Skeletal muscle cell (primary cell): ENCODE measurements at regions not wholly inside any gene's neighbourhood (a gene's known extent, or its start where the extent isn't known, plus 50 kb on each side); places are given as distances from the start of the nearest gene placed in this dataset.

Experiments used
- DNase-seq: peaks from one replicate; pipeline ENCODE4 v3.0.0-alpha.2; 2010; ENCODE audit warnings: low read depth
- H3K4me3 ChIP-seq: 2 replicates; pipeline ENCODE4 v1.5.1; 2011; ENCODE audit warnings: low read depth, mild to moderate bottlenecking, control low read depth, low read length, moderate library complexity

GRCh38 chr10:78778444-78779338, 290.1 kb upstream of the ZMIZ1 start:
- no peak for DNase-seq
- no peak overlapping the region for H3K4me3 ChIP-seq

GRCh38 chr10:78779339-78779955, 289.3 kb upstream of the ZMIZ1 start:
- DNase-seq, result no peak

DNA sequence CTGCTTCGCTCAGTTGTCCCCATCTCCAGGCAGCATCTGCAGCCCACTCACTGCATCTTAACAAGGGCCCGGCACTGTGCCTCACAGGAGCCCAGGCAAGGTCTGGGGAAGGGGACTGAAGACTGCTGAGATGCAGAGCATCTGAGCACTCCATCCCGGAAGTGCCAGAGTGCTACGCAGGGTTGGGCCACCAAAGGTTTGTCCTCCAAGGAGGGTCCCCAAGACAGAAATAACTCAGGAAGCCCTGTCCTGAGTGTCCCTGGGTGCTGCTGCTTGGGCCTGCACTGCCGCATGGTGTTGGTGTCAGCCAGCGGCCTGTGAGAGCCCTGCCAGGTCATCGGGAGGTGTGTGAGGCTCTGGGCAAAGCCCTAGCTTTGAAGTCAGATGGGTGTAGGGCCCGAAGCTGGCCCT, 288.2 kb upstream of the ZMIZ1 start:
- no peak for DNase-seq
- H3K4me3 ChIP-seq, result no peak overlapping the region

More at GRCh38 chr10:78779339-78779955, 289.3 kb upstream of the ZMIZ1 start:
- no peak overlapping the region for H3K4me3 ChIP-seq

- H3K4me3 ChIP-seq, result no peak overlapping the region
- DNase-seq, result no peak
Observed at GRCh38 chr10:78781251-78781913, 287.4 kb upstream of the ZMIZ1 start.

DNA sequence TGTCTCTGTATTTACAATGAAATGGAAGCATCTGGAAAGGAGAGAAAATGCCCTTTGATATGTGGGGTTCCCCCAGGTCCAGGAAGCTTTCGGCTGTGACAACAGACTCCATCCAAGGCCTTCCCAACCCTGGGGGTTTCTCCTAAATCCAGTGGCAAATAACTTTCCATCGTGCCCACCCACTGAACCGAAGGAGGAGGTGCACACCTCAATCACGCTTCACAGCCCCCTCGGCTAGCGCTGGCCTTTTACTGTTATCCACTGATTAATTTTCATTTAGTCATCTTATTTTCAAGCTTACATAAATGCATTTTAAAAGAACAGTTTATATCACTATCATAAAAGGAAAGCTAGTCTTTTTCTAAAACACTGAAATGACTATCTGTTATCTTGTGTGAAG, 286.8 kb upstream of the ZMIZ1 start:
- no peak overlapping the region for H3K4me3 ChIP-seq
- no peak for DNase-seq

DNA sequence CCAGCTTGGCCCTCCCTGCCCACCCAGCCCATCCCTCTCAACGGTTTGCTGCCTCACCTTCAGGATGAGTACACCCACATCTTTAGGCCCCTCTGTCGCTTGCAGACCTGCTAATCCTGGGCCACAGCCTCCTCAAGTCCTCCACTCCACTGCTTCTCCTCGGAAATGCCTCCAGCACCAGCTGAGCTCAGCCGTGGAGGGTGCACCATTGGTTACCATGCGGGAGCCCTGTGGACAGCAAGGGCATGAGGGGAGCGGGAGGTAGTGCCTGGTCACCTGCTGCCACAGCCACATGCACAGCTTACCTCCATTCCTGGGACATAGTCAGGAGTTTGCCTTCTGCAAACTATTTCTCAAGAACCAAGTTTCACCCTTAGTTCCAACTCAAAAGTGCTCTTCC, 286.3 kb upstream of the ZMIZ1 start:
- DNase-seq, result no peak
- no peak overlapping the region for H3K4me3 ChIP-seq

DNA sequence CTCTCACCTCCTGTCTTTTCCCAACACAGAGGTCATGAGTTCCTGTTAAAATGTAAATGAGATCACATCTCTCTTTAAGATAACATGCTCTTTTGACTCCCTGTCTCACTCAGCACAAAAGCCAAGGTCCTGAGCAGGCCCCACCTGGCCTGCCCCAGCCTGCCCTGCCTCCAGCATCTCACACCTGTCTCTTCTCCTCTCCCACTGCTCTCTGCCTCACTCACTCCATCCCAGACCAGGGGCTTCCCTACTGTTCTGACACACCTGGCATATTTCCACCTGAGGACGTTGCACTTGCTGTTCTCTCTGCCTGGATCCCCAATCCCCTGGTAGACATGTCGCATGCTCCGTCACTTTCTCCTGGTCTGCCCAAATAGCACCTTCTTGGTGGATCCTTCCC, 285.0 kb upstream of the ZMIZ1 start:
- no peak overlapping the region for H3K4me3 ChIP-seq
- DNase-seq, result no peak

- DNase-seq, result no peak
- no peak overlapping the region for H3K4me3 ChIP-seq
Observed at GRCh38 chr10:78784546-78784945, 284.2 kb upstream of the ZMIZ1 start.

GRCh38 chr10:78785066-78785465, 283.7 kb upstream of the ZMIZ1 start:
- no peak for DNase-seq

DNA sequence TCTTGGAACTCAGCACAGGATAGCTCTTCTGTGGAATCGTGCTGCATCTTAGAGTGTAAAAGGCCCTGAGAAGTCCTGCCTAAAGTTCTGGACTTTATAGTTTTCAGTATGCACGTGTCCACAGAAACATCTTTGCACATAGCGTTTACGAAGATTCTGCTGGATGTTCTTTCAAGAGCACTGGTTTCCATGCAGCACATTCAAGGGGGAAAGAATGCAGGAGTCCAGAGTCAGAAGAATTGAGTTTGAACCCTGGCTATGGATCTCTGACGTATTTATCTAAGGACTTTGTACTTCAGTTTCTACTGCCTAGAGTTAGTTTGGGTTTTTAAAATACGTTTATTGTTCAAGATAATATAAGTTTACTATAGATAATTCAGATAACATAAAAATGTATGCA, 282.8 kb upstream of the ZMIZ1 start:
- DNase-seq, result no peak
- no peak overlapping the region for H3K4me3 ChIP-seq

More at GRCh38 chr10:78785066-78785465, 283.7 kb upstream of the ZMIZ1 start:
- no peak overlapping the region for H3K4me3 ChIP-seq

DNA sequence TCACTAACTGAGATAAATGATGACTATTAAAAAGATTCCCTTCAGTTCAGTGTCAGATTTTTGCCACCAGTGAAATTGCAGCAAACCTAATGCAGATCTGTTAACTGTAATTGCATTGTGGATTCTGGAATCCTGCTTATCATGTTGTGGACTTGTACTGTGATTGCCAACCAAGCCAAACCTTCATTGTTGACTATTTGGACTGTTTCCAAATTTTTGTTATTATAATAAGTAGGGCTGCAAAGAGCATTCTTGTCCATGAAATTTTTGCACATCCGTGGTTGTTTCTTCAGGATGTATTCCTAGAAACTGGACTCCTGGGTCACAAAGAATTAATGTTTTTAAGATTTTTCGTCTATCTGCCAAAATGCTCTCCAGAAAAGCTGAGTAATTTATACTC, 281.6 kb upstream of the ZMIZ1 start:
- H3K4me3 ChIP-seq, result no peak overlapping the region
- no peak for DNase-seq

DNA sequence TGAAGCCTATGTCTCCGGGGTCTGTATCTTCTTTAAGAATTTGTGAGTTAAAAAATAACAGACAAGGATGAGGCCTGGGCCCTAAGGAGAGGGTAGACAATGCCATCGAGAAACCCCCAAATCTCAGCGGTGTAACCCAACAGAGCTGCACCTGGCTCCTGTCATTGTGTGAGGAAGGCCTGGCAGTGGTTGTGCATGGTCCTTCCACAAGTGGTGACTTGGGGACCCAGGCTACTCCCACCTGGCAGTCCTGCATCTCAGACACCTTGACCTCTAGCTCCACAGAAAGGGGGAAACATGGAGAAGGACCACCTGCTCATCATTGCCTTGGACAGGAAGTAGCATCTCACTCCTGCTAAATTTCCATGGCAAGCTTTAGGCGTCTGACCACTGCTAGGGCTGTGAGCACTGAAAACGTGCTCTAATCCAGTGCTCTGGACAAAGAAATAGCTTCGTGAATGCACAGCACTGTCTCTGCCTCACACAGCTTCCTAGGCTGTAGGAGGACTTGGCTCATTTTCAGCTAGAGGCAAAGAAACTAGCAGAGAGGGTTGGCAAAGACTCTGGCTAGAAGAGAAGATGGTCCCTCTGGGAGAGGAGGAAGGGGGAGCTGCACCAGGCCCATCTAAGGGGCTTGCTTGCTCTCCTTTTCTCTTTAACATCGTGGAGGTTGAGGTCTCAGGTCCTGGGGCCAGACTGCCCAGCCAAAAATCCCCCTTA, 273.9 kb upstream of the ZMIZ1 start:
- no peak for DNase-seq
- no peak overlapping the region for H3K4me3 ChIP-seq

- DNase-seq, result no peak
- no peak overlapping the region for H3K4me3 ChIP-seq
Observed at GRCh38 chr10:78798976-78799730, 269.6 kb upstream of the ZMIZ1 start.

DNA sequence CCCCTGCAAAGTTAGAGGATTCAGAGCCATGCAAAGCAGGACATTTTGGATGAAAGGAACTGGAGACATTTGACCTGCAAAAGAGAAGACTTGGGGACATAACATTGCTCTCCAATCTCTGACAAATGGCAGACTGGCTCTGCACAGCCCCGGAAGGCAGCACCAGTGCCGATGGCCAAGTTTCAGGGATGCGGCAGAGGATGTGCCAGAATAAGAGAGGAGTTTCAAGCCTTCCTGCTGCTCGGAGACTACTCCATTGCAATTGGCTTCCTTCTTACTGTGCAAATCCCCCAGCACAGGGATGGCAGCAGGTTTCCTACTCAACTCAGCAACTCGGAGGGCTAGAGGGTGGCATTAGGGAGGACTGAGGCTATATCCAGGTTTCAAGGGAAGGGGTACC, 268.8 kb upstream of the ZMIZ1 start:
- no peak overlapping the region for H3K4me3 ChIP-seq
- no peak for DNase-seq

DNA sequence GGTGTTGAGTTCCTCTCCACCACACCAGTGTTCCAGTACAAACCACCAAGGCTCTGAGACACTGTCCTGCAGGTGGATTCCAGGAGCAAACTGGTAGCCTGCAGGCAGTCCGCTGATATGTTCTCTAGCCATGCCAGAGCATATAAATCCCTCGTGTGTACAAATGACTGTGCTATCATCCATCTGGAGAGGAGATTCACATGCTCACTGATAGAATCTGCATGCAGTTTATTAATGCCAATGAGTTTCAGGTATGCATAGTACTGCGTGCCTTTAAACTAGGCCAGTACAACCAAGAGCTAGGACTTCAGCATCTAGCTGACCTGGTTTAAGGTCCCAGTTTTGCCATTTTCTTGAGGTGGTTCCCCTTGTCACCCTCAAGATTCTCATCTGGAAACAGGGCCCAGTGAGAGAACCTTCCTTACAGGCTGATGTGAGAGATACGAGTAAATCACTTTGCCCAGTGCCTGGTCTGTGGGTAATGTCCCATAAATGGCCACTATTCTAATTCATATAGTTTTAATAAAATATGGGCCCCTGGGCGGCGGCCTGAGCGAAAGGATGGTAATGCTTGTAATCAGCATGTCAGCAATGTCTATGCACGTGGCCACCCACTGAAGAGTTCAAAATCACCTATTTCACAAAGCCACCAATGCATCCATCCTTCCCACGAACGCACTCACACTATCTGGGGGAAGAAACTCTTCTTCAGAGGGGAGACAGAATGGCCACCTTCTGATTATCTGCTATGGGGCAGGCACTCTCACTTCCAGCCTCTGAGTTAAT, 268.0 kb upstream of the ZMIZ1 start:
- no peak overlapping the region for H3K4me3 ChIP-seq
- DNase-seq, result no peak

DNA sequence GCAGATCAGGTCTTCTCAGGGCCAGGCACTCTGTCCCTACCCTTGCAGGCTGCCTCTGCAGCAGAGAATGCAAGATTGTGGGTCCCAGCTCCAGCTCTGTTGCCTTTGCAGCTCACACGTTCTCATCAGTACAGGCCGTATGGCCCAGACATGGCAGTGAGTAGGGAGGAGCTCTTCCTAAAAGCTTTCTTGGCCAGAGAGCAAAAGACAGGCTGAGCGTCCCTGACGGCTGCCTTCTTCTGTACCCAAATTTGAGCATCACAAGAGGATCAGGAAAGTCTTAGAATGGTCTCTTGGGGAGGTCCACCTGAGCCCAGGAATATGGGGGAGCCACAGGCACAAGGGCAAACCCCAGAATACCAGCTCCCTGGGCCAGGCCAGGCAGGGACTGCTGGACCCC, 266.3 kb upstream of the ZMIZ1 start:
- no peak overlapping the region for H3K4me3 ChIP-seq
- DNase-seq, result no peak

DNA sequence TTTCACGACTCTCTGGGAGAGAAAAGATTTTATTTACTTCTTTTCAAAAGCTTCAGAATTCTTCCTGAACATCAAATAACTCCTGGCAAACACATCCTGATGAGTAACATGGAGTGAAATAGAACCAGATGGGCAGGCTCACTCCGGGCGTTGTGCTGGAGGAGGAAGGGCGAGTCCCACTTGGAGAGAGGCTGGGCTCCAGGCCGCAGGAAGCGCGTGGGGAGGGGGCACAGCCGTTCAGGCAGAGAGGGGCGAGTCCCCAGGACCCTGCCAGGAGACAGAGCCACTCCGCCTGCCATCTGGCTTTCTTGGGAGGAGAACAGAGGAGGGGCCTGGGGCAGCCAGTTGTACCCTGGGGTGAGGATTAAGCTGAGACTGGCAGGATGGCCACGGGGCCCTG, 265.9 kb upstream of the ZMIZ1 start:
- peak; percentile 20 for DNase-seq
- no peak overlapping the region for H3K4me3 ChIP-seq

- no peak for DNase-seq
- H3K4me3 ChIP-seq, result no peak overlapping the region
Observed at GRCh38 chr10:78803710-78804109, 265.1 kb upstream of the ZMIZ1 start.
